ENCODE measurements at regions not wholly inside any gene's neighbourhood (a gene's known extent, or its start where the extent isn't known, plus 50 kb on each side); places are given as distances from the start of the nearest gene placed in this dataset.
A peak's percentile ranks its signal among the peaks of the same experiment; 100 is the strongest.

- Histone ChIP-seq H3F3A (ENCODE audit: insufficient read depth) (peaks cover 29% of the 10 kb centered on the region), H3K9me2 (replicated peaks; ENCODE audit: insufficient read depth, low read length) (no peaks in the 10 kb centered on the region), H3K4me2 (ENCODE audit: low read depth, low read length, poor library complexity, severe bottlenecking) (peak overlapping the region; percentile 100), H3K9me3 (ENCODE audit: insufficient read depth, low read length) (no peaks in the 10 kb centered on the region), H2AFZ (ENCODE audit: low read depth, low read length, severe bottlenecking) (no peak overlapping the region), H4K20me1 (ENCODE audit: low read depth, low read length) (no peaks in the 10 kb centered on the region), H3K9ac (ENCODE audit: low read length) (peak overlapping the region; percentile 96), H3K79me2 (ENCODE audit: insufficient read depth, low read length) (peaks cover 25% of the 10 kb centered on the region), H3K36me3 (ENCODE audit: low read length) (no peaks in the 10 kb centered on the region), H3K4me3 (ENCODE audit: insufficient read depth, low read length, poor library complexity, severe bottlenecking) (peak overlapping the region; percentile 73), H3K27me3 (ENCODE audit: low read length) (no peaks in the 10 kb centered on the region), H3K27ac (ENCODE audit: low read depth, low read length) (peak overlapping the region; percentile 100)
- TF ChIP-seq EZH2phosphoT487 (conservative IDR thresholded peaks at IDR 0.05; ENCODE audit: low read length) (no peak), CTCF (IDR thresholded peaks at IDR 0.05; ENCODE audit: insufficient read depth, low read length, poor library complexity, severe bottlenecking) (no peak)
Observed at GRCh38 chr1:4045397-4046010, 145.4 kb upstream of the C1orf174 start.

DNA sequence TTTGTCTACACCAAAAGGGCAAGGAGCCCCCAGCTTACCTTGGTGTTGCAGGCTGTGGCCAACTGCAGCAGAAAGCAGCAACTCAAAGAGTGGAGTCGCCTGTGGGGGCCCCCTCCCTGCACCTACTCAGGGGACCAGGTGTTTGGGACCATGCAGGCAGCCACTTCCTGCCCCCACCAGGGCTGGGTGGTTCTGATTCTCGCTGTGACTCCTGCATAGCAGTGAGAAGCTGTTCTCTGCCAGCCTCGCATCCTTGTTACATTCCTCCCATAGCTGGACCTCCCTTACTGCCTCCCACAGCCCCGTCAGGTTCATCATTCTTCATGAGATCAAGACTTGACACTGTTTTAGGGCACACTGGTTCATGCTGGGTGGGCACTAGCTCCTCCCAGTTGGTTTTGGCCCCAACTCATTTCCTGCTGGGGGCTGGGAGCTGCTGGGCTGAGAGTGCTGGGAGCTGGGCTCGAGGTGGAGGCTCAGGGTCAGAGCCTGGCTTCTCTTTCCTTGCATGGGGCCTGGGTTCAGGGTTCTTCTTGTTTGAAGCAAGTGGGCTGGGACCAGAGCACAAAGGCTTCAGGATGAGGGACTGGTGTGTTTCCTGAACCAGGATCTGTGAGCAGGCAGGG is 146.9 kb upstream of the C1orf174 start:
- Histone ChIP-seq H3K9ac (ENCODE audit: low read length) (peak overlapping the region; percentile 96), H3K9me3 (ENCODE audit: insufficient read depth, low read length) (no peaks in the 10 kb centered on the region), H3F3A (ENCODE audit: insufficient read depth) (peaks cover 29% of the 10 kb centered on the region), H3K27ac (ENCODE audit: low read depth, low read length) (peak overlapping the region; percentile 100), H3K4me2 (ENCODE audit: low read depth, low read length, poor library complexity, severe bottlenecking) (peak overlapping the region; percentile 100), H3K36me3 (ENCODE audit: low read length) (no peaks in the 10 kb centered on the region), H3K27me3 (ENCODE audit: low read length) (no peaks in the 10 kb centered on the region), H3K4me3 (ENCODE audit: insufficient read depth, low read length, poor library complexity, severe bottlenecking) (peak overlapping the region; percentile 73), H3K9me2 (replicated peaks; ENCODE audit: insufficient read depth, low read length) (no peaks in the 10 kb centered on the region), H3K79me2 (ENCODE audit: insufficient read depth, low read length) (peaks cover 17% of the 10 kb centered on the region), H4K20me1 (ENCODE audit: low read depth, low read length) (no peaks in the 10 kb centered on the region), H2AFZ (ENCODE audit: low read depth, low read length, severe bottlenecking) (no peak overlapping the region)
- TF ChIP-seq EZH2phosphoT487 (conservative IDR thresholded peaks at IDR 0.05; ENCODE audit: low read length) (no peak), CTCF (IDR thresholded peaks at IDR 0.05; ENCODE audit: insufficient read depth, low read length, poor library complexity, severe bottlenecking) (no peak)

DNA sequence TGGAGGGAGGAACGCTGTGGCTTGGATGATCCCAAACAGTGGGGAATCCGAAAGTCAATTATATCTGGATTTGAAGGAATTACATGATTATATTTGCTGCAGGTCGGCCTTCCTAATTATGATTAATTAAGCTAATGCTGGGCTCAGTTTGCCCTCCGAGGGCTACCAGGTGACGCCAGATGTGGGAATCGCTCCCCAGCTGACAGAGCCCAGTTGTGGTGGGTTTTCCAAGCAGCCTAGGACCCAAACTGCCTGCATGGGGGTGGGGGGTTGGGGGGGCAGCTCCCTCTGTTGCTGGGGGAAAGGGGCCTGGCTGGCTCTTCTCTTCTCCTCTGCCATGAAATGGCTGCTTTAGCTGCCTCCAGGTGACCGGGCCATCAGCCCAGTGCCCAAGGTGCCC is 147.6 kb upstream of the C1orf174 start:
- no peaks in the 10 kb centered on the region for H4K20me1 ChIP-seq (ENCODE audit: low read depth, low read length)
- no peak overlapping the region for H2AFZ ChIP-seq (ENCODE audit: low read depth, low read length, severe bottlenecking)
- no peaks in the 10 kb centered on the region for H3K9me2 ChIP-seq (replicated peaks; ENCODE audit: insufficient read depth, low read length)
- H3K27me3 ChIP-seq (ENCODE audit: low read length): no peaks in the 10 kb centered on the region
- no peaks in the 10 kb centered on the region for H3K9me3 ChIP-seq (ENCODE audit: insufficient read depth, low read length)
- H3K27ac ChIP-seq (ENCODE audit: low read depth, low read length): peak overlapping the region; percentile 100
- H3K79me2 ChIP-seq (ENCODE audit: insufficient read depth, low read length): peaks cover 17% of the 10 kb centered on the region
- peak overlapping the region; percentile 100 for H3K4me2 ChIP-seq (ENCODE audit: low read depth, low read length, poor library complexity, severe bottlenecking)
- peak overlapping the region; percentile 46 for H3K4me3 ChIP-seq (ENCODE audit: insufficient read depth, low read length, poor library complexity, severe bottlenecking)
- no peaks in the 10 kb centered on the region for H3K36me3 ChIP-seq (ENCODE audit: low read length)
- H3F3A ChIP-seq (ENCODE audit: insufficient read depth): peaks cover 29% of the 10 kb centered on the region
- TF ChIP-seq CTCF (IDR thresholded peaks at IDR 0.05; ENCODE audit: insufficient read depth, low read length, poor library complexity, severe bottlenecking): no peak
- no peak for TF ChIP-seq EZH2phosphoT487 (conservative IDR thresholded peaks at IDR 0.05; ENCODE audit: low read length)
- peak overlapping the region; percentile 96 for H3K9ac ChIP-seq (ENCODE audit: low read length)
